Endothelial cell of umbilical vein (primary cell): ENCODE measurements at regions not wholly inside any gene's neighbourhood (a gene's known extent, or its start where the extent isn't known, plus 50 kb on each side); places are given as distances from the start of the nearest gene placed in this dataset.

Experiments used
- BruUV-seq: library from RNA; stranded (reverse); fragments of 400-500 nt; replicated peaks from 2 replicates; lab custom pipeline; 2021; lab: Mats Ljungman, UMichigan
- CTCF ChIA-PET: fragments of 300-600, 350-600 bp; sonication (Branson Sonifier 250); formaldehyde crosslinking; loops from one replicate; lab custom pipeline; 2021; ENCODE audit warnings: antibody characterized with exemption, inconsistent platforms; lab: Charles Lee
- POLR2A ChIA-PET: fragments of 300-600, 350-600 bp; sonication (Branson Sonifier 250); formaldehyde crosslinking; loops from one replicate; lab custom pipeline; 2021; ENCODE audit warnings: antibody characterized with exemption, inconsistent platforms; lab: Charles Lee
- DNase-seq: peaks from one replicate; pipeline ENCODE4 v3.0.0-alpha.2; 2011; ENCODE audit warnings: low read depth, low spot score
- FAIRE-seq: peaks from 2 replicates; lab custom pipeline; 2011; peaks lifted over from hg19 to GRCh38; lab: Jason Lieb, UNC
- H2AFZ ChIP-seq: 2 replicates; pipeline ENCODE4 v1.6.0; 2012; ENCODE audit warnings: low read depth, low read length, control low read depth, inconsistent platforms
- H3K27ac ChIP-seq: 2 replicates; pipeline ENCODE4 v1.5.1; 2011; ENCODE audit warnings: low read depth, mild to moderate bottlenecking, control low read depth, low read length, moderate library complexity; ENCODE audit not compliant: insufficient read depth
- H3K27me3 ChIP-seq, 2 experiments: 2 replicates each; pipeline versions ENCODE4 v1.6.0 to v1.6.1; 2011; ENCODE audit warnings: low read length in 2 of 2, mixed read lengths in 1 of 2; ENCODE audit not compliant: control insufficient read depth in 2 of 2, insufficient read depth in 2 of 2
- H3K36me3 ChIP-seq, 2 experiments: 2 replicates in 1 of 2; 3 replicates in 1 of 2; pipeline ENCODE4 v1.5.1; 2011; ENCODE audit warnings: low read length in 2 of 2, mild to moderate bottlenecking in 1 of 2, moderate library complexity in 1 of 2; ENCODE audit not compliant: control insufficient read depth in 2 of 2, insufficient read depth in 2 of 2; ENCODE audit errors: extremely low read depth in 1 of 2
- H3K4me1 ChIP-seq: 3 replicates; pipeline ENCODE4 v1.5.1; 2011; ENCODE audit warnings: mild to moderate bottlenecking, low read length; ENCODE audit not compliant: control insufficient read depth, insufficient read depth; ENCODE audit errors: extremely low read depth
- H3K4me2 ChIP-seq: 2 replicates; pipeline ENCODE4 v1.6.1; 2011; ENCODE audit warnings: low read length, control low read depth, mixed read lengths; ENCODE audit not compliant: insufficient read depth
- H3K4me3 ChIP-seq, 3 experiments: fragments of 200-600 bp in 1 of 3; sonication (generic), shearing (Covaris generic) in 1 of 3; replicated peaks in 1 of 3; 2 replicates each; pipeline ENCODE4 v1.5.1; 2011 to 2016; ENCODE audit warnings: control low read depth in 3 of 3, low read length in 3 of 3, mild to moderate bottlenecking in 2 of 3, inconsistent platforms in 1 of 3, low read depth in 1 of 3, moderate library complexity in 1 of 3; ENCODE audit not compliant: insufficient read depth in 1 of 3
- H3K79me2 ChIP-seq: 2 replicates; pipeline ENCODE4 v1.6.0; 2012; ENCODE audit warnings: low read length, inconsistent platforms; ENCODE audit not compliant: control insufficient read depth, insufficient read depth
- H3K9ac ChIP-seq: replicated peaks from 2 replicates; pipeline ENCODE3; 2011; ENCODE audit warnings: low read length, control low read depth; ENCODE audit not compliant: insufficient read depth; ENCODE audit errors: extremely low read depth
- H3K9me1 ChIP-seq: replicated peaks from 3 replicates; pipeline ENCODE4 v1.6.0; 2011; ENCODE audit warnings: mild to moderate bottlenecking, low read length; ENCODE audit not compliant: control insufficient read depth, insufficient read depth; ENCODE audit errors: extremely low read depth
- H3K9me3 ChIP-seq: replicated peaks from 2 replicates; pipeline ENCODE4 v1.5.1; 2012; ENCODE audit warnings: low read length, inconsistent platforms; ENCODE audit not compliant: control insufficient read depth, insufficient read depth
- H4K20me1 ChIP-seq: replicated peaks from 2 replicates; pipeline ENCODE3; 2011; ENCODE audit warnings: mild to moderate bottlenecking, low read length; ENCODE audit not compliant: control insufficient read depth, insufficient read depth; ENCODE audit errors: extremely low read depth
- GATA2 ChIP-seq: IDR thresholded peaks from 2 replicates; pipeline ENCODE4 v1.7.0; 2011; ENCODE audit warnings: low read depth, mild to moderate bottlenecking, moderate library complexity, mixed read lengths, low read length; ENCODE audit not compliant: insufficient read length, insufficient read depth
- JUN ChIP-seq: IDR thresholded peaks from 2 replicates; pipeline ENCODE4 v1.6.1; 2011; ENCODE audit warnings: borderline replicate concordance, low read depth; ENCODE audit not compliant: insufficient read length, insufficient read depth
- MAX ChIP-seq: IDR thresholded peaks from 2 replicates; pipeline ENCODE4 v1.6.1; 2011; ENCODE audit not compliant: insufficient read depth, insufficient read length
- MYC ChIP-seq: IDR thresholded peaks from one replicate; pipeline ENCODE4 v1.6.1; 2011; ENCODE audit warnings: mild to moderate bottlenecking, low read depth, low read length
- dilution Hi-C: fragments of 300-500 bp; cut with MboI; formaldehyde crosslinking; loops from one replicate; pipeline ENCODE4 v1.15.0; 2019; ENCODE audit warnings: low sequenced_read_pairs; ENCODE audit not compliant: extremely low pct_ligation_motif_present
- intact Hi-C: fragments of 100-400 bp; cut with micrococcal nuclease; formaldehyde crosslinking; loops from one replicate; pipeline ENCODE4 v1.10.0; 2022

- Histone ChIP-seq H4K20me1 (no peaks in the 10 kb centered on the region), H3K4me2 (no peak overlapping the region), H3K9me1 (no peaks in the 10 kb centered on the region), H3K4me3 (no peak overlapping the region), H3K9me3 (no peaks in the 10 kb centered on the region), H3K79me2 (no peaks in the 10 kb centered on the region), H3K27me3 (no peaks in the 10 kb centered on the region), H3K27ac (no peak overlapping the region), H2AFZ (no peak overlapping the region), H3K4me1 (no peaks in the 10 kb centered on the region), H3K36me3 (no peaks in the 10 kb centered on the region), H3K9ac (no peak overlapping the region)
- CTCF ChIA-PET, result no interaction called here
- POLR2A ChIA-PET, result no interaction called here
- intact Hi-C loops, result no loop called here
- no TSS peak for BruUV-seq
- FAIRE-seq (peak; percentile 12), DNase-seq (no peak)
- TF ChIP-seq JUN, result no peak
- TF ChIP-seq MAX, result no peak
- dilution Hi-C loops, result no loop called here
These were observed 179.7 kb upstream of the ROBO1 start for GRCh38 chr3:79947469-79947868.

GRCh38 chr3:79937567-79937966 lies 169.8 kb upstream of the ROBO1 start:
- H3K27ac ChIP-seq, result no peak overlapping the region
- H3K9ac ChIP-seq, result no peak overlapping the region
- H4K20me1 ChIP-seq, result no peaks in the 10 kb centered on the region
- ChIA-PET POLR2A (no interaction called here), CTCF (interaction anchor here (1.3 to 2.1 kb wide), 3 partner anchors 8 to 26 kb away, joined by 3 to 6 read pairs (median 4); no protein-coding TSS in a partner anchor)
- no peaks in the 10 kb centered on the region for H3K9me1 ChIP-seq
- intact Hi-C loops (no loop called here), dilution Hi-C loops (no loop called here)
- H3K4me1 ChIP-seq, result no peaks in the 10 kb centered on the region
- FAIRE-seq (no peak), DNase-seq (no peak)
- no peak overlapping the region for H3K4me2 ChIP-seq
- BruUV-seq, result no TSS peak
- H3K4me3 ChIP-seq, result no peak overlapping the region
- no peaks in the 10 kb centered on the region for H3K36me3 ChIP-seq
- peak overlapping the region; percentile 9 for H2AFZ ChIP-seq
- H3K9me3 ChIP-seq, result no peaks in the 10 kb centered on the region
- no peaks in the 10 kb centered on the region for H3K27me3 ChIP-seq
- no peaks in the 10 kb centered on the region for H3K79me2 ChIP-seq
- TF ChIP-seq GATA2 (peak; percentile 7), MYC (no peak)
